Central memory CD4-positive, alpha-beta T cell (primary cell): ENCODE measurements at regions not wholly inside any gene's neighbourhood (a gene's known extent, or its start where the extent isn't known, plus 50 kb on each side); places are given as distances from the start of the nearest gene placed in this dataset.
"Not testable (repeated sequence)": the region's sequence is repeated elsewhere in the genome, so short reads cannot be mapped to it uniquely, and the experiment has no call there.

ENCODE experiments used
- DNase-seq: peaks from one replicate; pipeline ENCODE4 v3.0.0; 2022

- no peak for DNase-seq
These were observed 276.4 kb upstream of the BOD1L1 start for GRCh38 chr4:13903901-13904300.

DNA sequence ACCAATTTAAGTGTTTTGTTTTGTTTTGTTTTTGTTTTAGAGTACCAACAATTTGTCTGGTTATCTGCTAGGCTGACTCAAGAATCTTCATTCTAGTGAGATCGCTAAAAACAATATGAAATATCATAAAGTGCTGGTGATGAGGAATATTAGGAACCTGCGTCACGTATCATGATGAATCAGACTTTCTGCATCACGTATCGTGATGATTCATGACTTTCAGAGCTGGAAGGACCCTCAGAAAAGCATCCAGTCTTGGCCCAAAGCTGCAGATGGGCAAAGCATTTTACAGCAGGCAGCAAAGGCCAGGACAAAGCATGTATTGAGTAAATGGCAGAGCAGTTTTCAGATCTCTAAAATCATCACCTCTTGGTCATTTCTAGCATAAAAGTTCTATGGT lies 278.0 kb upstream of the BOD1L1 start:
- DNase-seq = no peak

GRCh38 chr4:13906727-13907126 lies 279.2 kb upstream of the BOD1L1 start:
- no peak for DNase-seq

DNA sequence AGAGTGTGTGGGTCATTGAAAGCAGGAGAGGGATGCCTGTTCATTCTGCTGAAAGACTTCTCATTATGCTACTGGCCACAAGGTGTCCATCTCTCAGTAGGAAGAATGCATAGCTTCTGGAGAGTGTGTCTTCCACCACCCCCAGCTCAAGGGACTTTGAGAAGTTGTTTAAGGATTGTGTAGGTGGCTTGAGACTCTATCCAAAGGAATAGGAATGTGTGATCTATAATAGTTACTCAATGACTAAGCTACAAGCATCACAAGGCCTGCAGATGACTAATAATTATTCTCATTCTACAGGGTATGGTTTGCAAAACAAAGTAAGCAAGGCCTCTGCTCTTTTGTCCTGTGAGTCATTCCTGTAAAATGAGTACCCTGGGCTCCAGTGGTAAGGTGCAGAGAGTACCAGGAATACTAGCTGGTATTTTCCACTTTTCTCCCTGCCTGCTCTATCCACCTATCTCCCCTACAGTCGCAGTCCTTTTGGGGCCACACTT lies 279.8 kb upstream of the BOD1L1 start:
- DNase-seq = no peak

DNA sequence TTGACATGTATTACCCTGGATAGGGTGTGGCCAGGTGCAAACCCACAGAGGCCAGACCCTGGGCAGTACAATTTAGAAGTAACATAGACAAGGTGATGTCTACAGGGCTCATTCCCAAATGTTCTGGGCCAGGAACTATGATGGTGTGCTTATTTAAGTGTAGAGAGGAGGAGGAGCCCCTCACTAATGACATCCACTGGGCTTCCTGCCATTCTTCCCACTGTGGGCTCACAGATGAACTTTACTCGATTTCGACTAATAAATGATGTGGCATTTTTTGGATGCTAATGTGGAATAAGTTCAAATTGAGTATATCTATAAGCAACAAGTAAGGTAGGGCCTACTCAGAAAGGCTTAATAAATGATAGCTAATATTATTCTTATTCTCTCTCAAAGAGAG lies 280.9 kb upstream of the BOD1L1 start:
- no peak for DNase-seq

DNA sequence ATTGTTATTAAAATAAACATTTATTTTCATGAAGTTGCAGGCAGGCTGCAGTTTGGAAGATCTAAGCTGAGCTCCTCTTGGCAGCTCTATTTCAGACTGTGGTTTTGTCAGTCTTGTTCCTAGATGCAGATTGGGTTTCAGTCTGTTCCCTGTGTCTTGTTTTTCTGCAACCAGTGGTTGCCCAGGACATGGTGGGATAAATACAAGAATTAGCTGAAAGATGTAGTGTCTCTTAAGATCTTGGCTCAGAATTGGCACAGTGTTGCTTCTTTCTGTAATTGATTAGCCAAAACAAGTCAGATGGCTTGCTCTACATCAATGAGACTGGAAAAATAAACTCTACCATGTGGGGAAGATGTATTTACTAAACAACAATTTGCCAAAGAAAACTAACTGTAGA lies 283.0 kb upstream of the BOD1L1 start:
- DNase-seq = no peak

- DNase-seq = no peak
These were observed 283.7 kb upstream of the BOD1L1 start for GRCh38 chr4:13911256-13911655.

GRCh38 chr4:13912436-13912925 lies 285.0 kb upstream of the BOD1L1 start:
- DNase-seq = no peak

DNA sequence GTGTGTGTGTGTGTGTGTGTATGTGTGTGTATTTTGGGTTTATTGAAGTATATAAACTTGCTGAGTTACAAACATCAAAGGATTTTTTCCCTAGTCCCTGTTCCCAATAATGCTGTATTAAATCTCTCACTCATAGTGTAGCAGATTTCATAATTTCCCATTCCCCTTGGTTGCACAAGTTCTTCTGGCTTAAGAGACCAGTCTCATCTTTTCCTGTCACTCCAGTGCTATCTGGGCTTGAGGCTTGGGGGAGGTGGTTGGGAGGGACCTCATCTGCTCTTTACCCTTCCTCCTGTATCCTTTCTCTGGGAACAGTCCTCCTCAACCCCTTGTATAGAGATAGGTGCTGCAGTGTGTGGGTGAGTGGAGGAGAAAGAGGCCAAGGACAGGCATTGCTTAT lies 285.4 kb upstream of the BOD1L1 start:
- no peak for DNase-seq

DNA sequence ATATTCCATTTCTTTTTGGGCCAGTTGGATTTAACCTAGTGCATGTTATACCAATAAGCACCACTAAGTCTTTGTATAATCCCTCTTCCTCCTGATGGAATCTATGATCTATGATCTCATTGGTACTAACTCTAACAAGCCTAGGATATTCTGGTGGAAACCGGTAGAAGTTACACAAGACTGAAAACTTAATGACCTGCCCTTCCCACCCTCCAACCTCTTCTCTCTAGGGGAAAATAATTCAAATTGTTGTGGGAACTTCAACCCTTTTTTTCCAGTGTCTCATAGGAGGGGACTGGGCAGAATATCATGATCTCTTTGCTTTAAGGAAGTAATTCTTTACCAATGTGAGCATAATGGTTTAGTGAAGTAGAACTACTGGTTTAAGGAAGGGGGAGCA lies 289.5 kb upstream of the BOD1L1 start:
- DNase-seq = no peak

- DNase-seq = no peak
These were observed 290.6 kb upstream of the BOD1L1 start for GRCh38 chr4:13918110-13918509.

DNA sequence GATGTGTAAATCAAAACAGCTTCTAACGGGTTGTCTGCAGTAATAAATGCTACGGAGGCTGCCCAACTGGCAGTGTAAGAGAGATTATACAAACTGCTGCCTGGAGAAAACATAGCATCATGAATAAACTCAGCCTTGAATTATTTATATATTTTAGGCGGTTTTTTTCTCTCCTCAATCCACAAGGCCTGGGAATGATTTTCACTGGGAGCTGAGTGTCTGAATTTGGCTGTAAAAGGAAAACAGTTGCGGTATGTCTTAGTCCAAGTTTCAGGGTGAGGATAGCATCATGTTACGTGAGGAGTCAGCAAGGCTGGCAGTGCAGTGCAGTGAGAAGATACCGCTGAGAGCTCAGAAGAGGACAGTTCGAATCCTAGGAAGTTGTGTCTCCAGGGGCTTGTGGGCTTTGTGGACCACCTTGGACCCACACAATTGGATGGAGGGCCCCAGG lies 291.5 kb upstream of the BOD1L1 start:
- no peak for DNase-seq

DNA sequence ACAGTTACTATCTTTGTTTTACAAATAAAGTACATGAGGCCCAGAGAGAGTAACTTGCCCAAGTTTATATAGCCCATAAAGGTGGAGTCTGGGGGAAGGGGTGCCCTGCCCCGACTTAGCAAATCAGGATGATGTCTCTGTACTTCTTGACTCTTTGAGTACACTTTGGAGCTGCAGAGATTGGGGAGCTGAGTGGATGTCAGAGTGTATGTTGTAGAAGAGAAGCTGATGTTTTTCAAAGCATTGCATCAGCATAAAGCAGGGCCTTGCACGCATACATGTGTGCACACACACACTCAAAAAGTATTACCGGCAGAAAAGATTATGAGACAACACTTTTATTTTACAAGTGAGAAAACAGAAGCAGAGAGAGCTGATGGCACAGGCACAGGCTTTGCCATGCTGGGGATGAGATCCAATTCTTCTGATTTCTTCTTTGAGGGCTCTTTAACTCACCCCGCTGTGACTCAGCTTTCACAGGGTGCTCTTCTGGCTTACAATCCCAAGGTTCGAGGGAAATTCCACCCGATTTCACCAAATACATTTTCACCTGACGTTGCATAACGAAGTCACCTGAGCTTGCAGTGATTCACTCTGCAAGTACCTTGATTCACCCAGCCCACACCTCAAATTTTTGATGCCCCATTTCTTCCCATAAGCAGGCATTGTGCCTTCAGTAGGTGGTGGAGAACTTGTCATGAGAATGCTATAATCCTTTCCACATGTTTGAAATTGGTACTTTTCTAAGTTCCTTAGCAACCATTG lies 292.8 kb upstream of the BOD1L1 start:
- no peak for DNase-seq

DNA sequence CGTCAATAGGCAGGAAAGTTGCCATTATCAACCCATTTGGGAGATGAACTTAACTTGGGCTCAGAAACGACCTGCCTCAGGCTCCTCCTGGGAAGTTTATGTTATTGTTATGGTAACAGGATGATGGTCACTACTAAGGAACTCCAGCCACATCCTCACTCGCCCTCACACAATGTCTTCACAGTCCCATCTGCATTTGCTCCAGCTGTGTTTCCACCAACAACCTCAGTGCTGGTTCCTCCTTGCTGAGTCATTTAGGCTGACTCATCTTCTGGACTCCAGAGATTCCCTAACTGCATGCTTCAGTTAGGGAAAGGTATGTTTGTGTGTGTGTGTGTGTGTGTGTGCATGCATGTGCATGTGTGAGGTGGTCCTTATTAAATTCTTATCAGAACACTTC lies 293.4 kb upstream of the BOD1L1 start:
- DNase-seq = no peak

GRCh38 chr4:13921805-13922204 lies 294.3 kb upstream of the BOD1L1 start:
- DNase-seq = no peak

GRCh38 chr4:13922459-13922858 lies 294.9 kb upstream of the BOD1L1 start:
- DNase-seq = no peak

GRCh38 chr4:13922873-13923645 lies 295.5 kb upstream of the BOD1L1 start:
- no peak for DNase-seq

GRCh38 chr4:13924900-13925299 lies 297.4 kb upstream of the BOD1L1 start:
- not testable (repeated sequence) for DNase-seq

GRCh38 chr4:13928214-13928613 lies 300.7 kb upstream of the BOD1L1 start:
- DNase-seq = no peak

DNA sequence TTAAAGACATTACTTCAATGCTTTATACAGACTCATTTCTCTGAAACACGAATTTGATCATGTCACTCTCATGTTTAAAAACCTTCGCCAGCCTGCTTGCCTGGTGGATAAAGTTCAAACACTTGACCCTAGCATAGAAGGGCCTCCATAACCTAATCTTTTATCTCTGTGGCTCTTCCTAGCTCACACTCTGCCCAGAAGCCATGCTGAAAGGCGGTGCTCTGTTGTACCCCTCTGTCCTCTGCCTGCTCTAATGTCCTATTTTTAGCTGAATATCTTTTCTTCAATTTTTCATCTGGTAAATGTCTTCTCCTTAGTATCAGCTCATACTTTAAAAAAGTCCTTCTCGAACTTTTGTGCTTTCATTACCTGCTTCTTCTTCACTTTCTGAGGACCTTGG lies 302.6 kb upstream of the BOD1L1 start:
- DNase-seq = no peak

GRCh38 chr4:13933191-13933590 lies 305.7 kb upstream of the BOD1L1 start:
- no peak for DNase-seq

DNA sequence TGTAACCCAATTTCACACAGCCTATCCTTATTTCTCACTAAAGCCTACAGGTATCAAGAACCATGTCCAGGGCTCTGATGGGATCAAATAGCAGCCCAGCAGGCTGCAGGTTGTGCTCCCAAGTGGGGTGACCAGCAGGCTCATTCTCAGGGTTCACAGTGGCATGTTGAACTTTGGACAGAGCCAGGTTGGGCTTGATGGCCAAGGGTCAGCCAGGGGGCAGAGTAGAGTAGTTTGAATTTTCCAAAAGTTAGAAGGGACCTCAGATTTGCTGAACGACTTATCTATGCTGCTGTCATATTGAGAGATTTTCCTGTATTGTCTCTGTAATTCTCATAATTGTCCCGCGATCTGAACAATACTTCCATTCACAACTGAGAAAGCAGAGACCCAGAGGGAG lies 310.8 kb upstream of the BOD1L1 start:
- no peak for DNase-seq

- no peak for DNase-seq
These were observed 313.4 kb upstream of the BOD1L1 start for GRCh38 chr4:13940921-13941320.

DNA sequence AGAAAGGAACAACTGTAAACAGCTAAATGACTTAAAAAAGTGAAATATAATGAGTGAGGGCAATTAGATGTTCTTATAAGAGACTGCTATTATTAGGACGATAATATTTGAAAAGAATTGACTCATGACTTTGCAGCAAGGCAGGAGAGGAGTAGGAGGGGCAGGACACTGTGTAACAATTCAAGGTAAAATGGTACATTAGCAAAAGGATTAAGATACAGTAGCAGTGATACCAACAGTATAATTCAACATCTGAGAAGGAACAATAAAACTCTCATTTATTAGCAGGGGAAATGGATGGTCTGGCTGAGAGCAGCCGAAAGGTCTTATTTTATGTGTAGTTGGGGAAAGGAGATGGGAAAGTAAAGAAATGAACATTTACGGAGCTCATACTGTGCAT lies 315.5 kb upstream of the BOD1L1 start:
- no peak for DNase-seq
